ENCODE measurements at regions not wholly inside any gene's neighbourhood (a gene's known extent, or its start where the extent isn't known, plus 50 kb on each side); places are given as distances from the start of the nearest gene placed in this dataset.

DNA sequence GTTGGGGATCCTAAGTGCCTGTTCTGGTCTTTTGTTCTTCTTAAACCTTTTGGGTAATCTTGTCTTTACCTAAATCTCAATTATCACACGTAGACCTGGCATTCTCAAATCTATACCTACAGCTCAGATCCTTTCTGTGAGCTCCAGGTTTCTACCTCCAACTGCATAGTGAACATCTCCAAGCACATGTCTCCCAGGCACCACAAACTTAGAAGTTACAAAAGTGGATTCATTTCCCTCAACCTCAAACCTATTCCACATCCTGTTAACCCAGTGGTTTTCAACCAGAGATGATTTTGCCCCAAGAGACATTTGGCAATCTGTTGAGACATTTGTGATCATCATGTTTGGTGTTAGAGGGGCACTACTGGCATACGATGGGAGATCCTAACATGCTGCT is 183.5 kb downstream of the TENT5A start:
- TF ChIP-seq, protein P1, sequence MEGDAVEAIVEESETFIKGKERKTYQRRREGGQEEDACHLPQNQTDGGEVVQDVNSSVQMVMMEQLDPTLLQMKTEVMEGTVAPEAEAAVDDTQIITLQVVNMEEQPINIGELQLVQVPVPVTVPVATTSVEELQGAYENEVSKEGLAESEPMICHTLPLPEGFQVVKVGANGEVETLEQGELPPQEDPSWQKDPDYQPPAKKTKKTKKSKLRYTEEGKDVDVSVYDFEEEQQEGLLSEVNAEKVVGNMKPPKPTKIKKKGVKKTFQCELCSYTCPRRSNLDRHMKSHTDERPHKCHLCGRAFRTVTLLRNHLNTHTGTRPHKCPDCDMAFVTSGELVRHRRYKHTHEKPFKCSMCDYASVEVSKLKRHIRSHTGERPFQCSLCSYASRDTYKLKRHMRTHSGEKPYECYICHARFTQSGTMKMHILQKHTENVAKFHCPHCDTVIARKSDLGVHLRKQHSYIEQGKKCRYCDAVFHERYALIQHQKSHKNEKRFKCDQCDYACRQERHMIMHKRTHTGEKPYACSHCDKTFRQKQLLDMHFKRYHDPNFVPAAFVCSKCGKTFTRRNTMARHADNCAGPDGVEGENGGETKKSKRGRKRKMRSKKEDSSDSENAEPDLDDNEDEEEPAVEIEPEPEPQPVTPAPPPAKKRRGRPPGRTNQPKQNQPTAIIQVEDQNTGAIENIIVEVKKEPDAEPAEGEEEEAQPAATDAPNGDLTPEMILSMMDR (IDR thresholded peaks at IDR 0.05), result no peak
- no peak for TF ChIP-seq POLR2A (IDR thresholded peaks at IDR 0.05)

Data from testis (tissue), 2 donors.